WTC11 (cell line): ENCODE measurements at regions not wholly inside any gene's neighbourhood (a gene's known extent, or its start where the extent isn't known, plus 50 kb on each side); places are given as distances from the start of the nearest gene placed in this dataset.

Experiments
- ATF6 ChIP-seq: sonication (generic); formaldehyde crosslinking; IDR thresholded peaks from 2 replicates; pipeline ENCODE4 v1.8.1; 2023; ENCODE audit warnings: mild to moderate bottlenecking, missing genetic modification reagents
- CREB1 ChIP-seq: sonication (generic); formaldehyde crosslinking; IDR thresholded peaks from 2 replicates; pipeline ENCODE4 v1.8.0; 2023; ENCODE audit warnings: mild to moderate bottlenecking, missing genetic modification reagents
- CTCF ChIP-seq: fragments of 200-600 bp; IDR thresholded peaks from 2 replicates; pipeline ENCODE4 v1.8.0; 2022; ENCODE audit warnings: antibody characterized with exemption
- FOXP1 ChIP-seq: sonication (generic); formaldehyde crosslinking; IDR thresholded peaks from 2 replicates; pipeline ENCODE4 v1.8.0; 2022; ENCODE audit warnings: missing genetic modification reagents, mild to moderate bottlenecking, moderate library complexity, borderline replicate concordance
- GTF2I ChIP-seq: fragments of 250-450 bp; sonication (Bioruptor Pico); conservative IDR thresholded peaks from 2 replicates; pipeline ENCODE4 v1.4.0; 2021; ENCODE audit warnings: mild to moderate bottlenecking
- NFYB ChIP-seq: sonication (generic); formaldehyde crosslinking; conservative IDR thresholded peaks from 2 replicates; pipeline ENCODE4 v1.8.0; 2022; ENCODE audit warnings: low read depth, missing genetic modification reagents
- SP1 ChIP-seq: sonication (generic); formaldehyde crosslinking; conservative IDR thresholded peaks from 2 replicates; pipeline ENCODE4 v1.8.1; 2022; ENCODE audit warnings: missing genetic modification reagents
- ZBTB21 ChIP-seq: sonication (generic); formaldehyde crosslinking; IDR thresholded peaks from 2 replicates; pipeline ENCODE4 v1.8.1; 2023; ENCODE audit warnings: mild to moderate bottlenecking, missing genetic modification reagents, borderline replicate concordance
- ZBTB43 ChIP-seq: sonication (generic); formaldehyde crosslinking; IDR thresholded peaks from 2 replicates; pipeline ENCODE4 v1.8.1; 2023; ENCODE audit warnings: mild to moderate bottlenecking, missing genetic modification reagents
- ZNF425 ChIP-seq: fragments of 250-450 bp; sonication (Bioruptor Pico); conservative IDR thresholded peaks from 2 replicates; pipeline ENCODE4 v1.9.0; 2021; ENCODE audit warnings: mild to moderate bottlenecking
- TF ChIP-seq, protein P1 (sequence below): sonication (generic); formaldehyde crosslinking; IDR thresholded peaks from 2 replicates; pipeline ENCODE4 v1.8.1; 2023; ENCODE audit warnings: mild to moderate bottlenecking, moderate library complexity, missing genetic modification reagents
- TF ChIP-seq, protein P2 (sequence below): sonication (generic); formaldehyde crosslinking; conservative IDR thresholded peaks from 2 replicates; pipeline ENCODE4 v1.8.1; 2022; ENCODE audit warnings: mild to moderate bottlenecking, missing genetic modification reagents
- TF ChIP-seq, protein P3 (sequence below): sonication (generic); formaldehyde crosslinking; IDR thresholded peaks from 2 replicates; pipeline ENCODE4 v1.8.0; 2022; ENCODE audit warnings: mild to moderate bottlenecking, missing genetic modification reagents

- no peak for TF ChIP-seq ATF6 (CRISPR knock-in tag)
- TF ChIP-seq NFYB (CRISPR knock-in tag): no peak
- TF ChIP-seq FOXP1: no peak
- TF ChIP-seq CTCF: peak; percentile 44
- TF ChIP-seq GTF2I (CRISPR knock-in tag): no peak
- TF ChIP-seq CREB1: no peak
- TF ChIP-seq ZNF425 (CRISPR knock-in tag): no peak
- TF ChIP-seq SP1 (CRISPR knock-in tag): no peak
- no peak for TF ChIP-seq ZBTB43 (CRISPR knock-in tag)
- TF ChIP-seq, protein P1, sequence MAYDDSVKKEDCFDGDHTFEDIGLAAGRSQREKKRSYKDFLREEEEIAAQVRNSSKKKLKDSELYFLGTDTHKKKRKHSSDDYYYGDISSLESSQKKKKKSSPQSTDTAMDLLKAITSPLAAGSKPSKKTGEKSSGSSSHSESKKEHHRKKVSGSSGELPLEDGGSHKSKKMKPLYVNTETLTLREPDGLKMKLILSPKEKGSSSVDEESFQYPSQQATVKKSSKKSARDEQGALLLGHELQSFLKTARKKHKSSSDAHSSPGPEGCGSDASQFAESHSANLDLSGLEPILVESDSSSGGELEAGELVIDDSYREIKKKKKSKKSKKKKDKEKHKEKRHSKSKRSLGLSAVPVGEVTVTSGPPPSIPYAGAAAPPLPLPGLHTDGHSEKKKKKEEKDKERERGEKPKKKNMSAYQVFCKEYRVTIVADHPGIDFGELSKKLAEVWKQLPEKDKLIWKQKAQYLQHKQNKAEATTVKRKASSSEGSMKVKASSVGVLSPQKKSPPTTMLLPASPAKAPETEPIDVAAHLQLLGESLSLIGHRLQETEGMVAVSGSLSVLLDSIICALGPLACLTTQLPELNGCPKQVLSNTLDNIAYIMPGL: no peak
- TF ChIP-seq ZBTB21: no peak
- TF ChIP-seq, protein P2, sequence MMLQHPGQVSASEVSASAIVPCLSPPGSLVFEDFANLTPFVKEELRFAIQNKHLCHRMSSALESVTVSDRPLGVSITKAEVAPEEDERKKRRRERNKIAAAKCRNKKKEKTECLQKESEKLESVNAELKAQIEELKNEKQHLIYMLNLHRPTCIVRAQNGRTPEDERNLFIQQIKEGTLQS (CRISPR knock-in tag): no peak
- TF ChIP-seq, protein P3, sequence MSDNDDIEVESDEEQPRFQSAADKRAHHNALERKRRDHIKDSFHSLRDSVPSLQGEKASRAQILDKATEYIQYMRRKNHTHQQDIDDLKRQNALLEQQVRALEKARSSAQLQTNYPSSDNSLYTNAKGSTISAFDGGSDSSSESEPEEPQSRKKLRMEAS (CRISPR knock-in tag): no peak
Measured at GRCh38 chr3:116614795-116615362, 94.7 kb upstream of the TUSC7 start.
